RWPE1 (cell line): ENCODE measurements at regions not wholly inside any gene's neighbourhood (a gene's known extent, or its start where the extent isn't known, plus 50 kb on each side); places are given as distances from the start of the nearest gene placed in this dataset.

Experiments used
- CTCF ChIA-PET: fragments of 350-600 bp; sonication (Branson Sonifier 250); formaldehyde crosslinking; extraction: SDS; loops from one replicate; lab custom pipeline; 2021; lab: Yijun Ruan, JAX
- POLR2A ChIA-PET: fragments of 400-600 bp; formaldehyde crosslinking; extraction: SDS; loops from one replicate; lab custom pipeline; 2020; ENCODE audit warnings: antibody characterized with exemption; ENCODE audit not compliant: low non-redundant PET; lab: Yijun Ruan, JAX
- DNase-seq: peaks from one replicate; pipeline ENCODE4 v3.0.0; 2012; ENCODE audit warnings: low spot score
- H3K27ac ChIP-seq: fragments of 450-650 bp; 2 replicates; pipeline ENCODE4 v1.5.1; 2017
- CTCF ChIP-seq: fragments of 450-650 bp; conservative IDR thresholded peaks from 2 replicates; pipeline ENCODE4 v1.5.1; 2017; ENCODE audit warnings: low read depth, mild to moderate bottlenecking

- ChIA-PET CTCF (no interaction called here), POLR2A (no interaction called here)
- no peak overlapping the region for H3K27ac ChIP-seq
- no peak for DNase-seq
- TF ChIP-seq CTCF: no peak
These were observed 914.1 kb upstream of the CDH8 start for GRCh38 chr16:62950351-62950750.

GRCh38 chr16:62940569-62940968, 904.3 kb upstream of the CDH8 start:
- ChIA-PET POLR2A (no interaction called here), CTCF (no interaction called here)
- no peak overlapping the region for H3K27ac ChIP-seq
- TF ChIP-seq CTCF: no peak
- no peak for DNase-seq

GRCh38 chr16:62939687-62940086, 903.4 kb upstream of the CDH8 start:
- TF ChIP-seq CTCF: no peak
- DNase-seq: no peak
- ChIA-PET CTCF (no interaction called here), POLR2A (no interaction called here)
- H3K27ac ChIP-seq: no peak overlapping the region

GRCh38 chr16:62933929-62934328, 897.7 kb upstream of the CDH8 start:
- DNase-seq: no peak
- no peak overlapping the region for H3K27ac ChIP-seq
- ChIA-PET CTCF (no interaction called here), POLR2A (no interaction called here)
- no peak for TF ChIP-seq CTCF

- ChIA-PET POLR2A (no interaction called here), CTCF (no interaction called here)
These were observed 893.4 kb upstream of the CDH8 start for GRCh38 chr16:62929593-62929992.

GRCh38 chr16:62927122-62927521, 890.9 kb upstream of the CDH8 start:
- CTCF ChIA-PET: no interaction called here
- DNase-seq: no peak
- no peak for TF ChIP-seq CTCF
- no peak overlapping the region for H3K27ac ChIP-seq
- POLR2A ChIA-PET: no interaction called here

More at GRCh38 chr16:62929593-62929992, 893.4 kb upstream of the CDH8 start:
- no peak for TF ChIP-seq CTCF
- no peak overlapping the region for H3K27ac ChIP-seq
- DNase-seq: no peak
